ENCODE measurements at regions not wholly inside any gene's neighbourhood (a gene's known extent, or its start where the extent isn't known, plus 50 kb on each side); places are given as distances from the start of the nearest gene placed in this dataset.
A peak's percentile ranks its signal among the peaks of the same experiment; 100 is the strongest.
"Not testable (repeated sequence)": the region's sequence is repeated elsewhere in the genome, so short reads cannot be mapped to it uniquely, and the experiment has no call there.

- peaks cover 17 to 35% (median 23%) of the 10 kb centered on the region in 3 donors for H3K4me1 ChIP-seq (ENCODE audit: control insufficient read depth in 3 of 3, insufficient read depth in 3 of 3, low read length in 3 of 3)
- not testable (repeated sequence) for H3K9ac ChIP-seq (ENCODE audit: low read depth in 1 of 3, low read length in 3 of 3); H3K36me3 ChIP-seq (ENCODE audit: control insufficient read depth in 3 of 3, insufficient read depth in 3 of 3, low read length in 3 of 3); H3K9me3 ChIP-seq (ENCODE audit: control insufficient read depth in 3 of 3, low read length in 3 of 3); H3K27ac ChIP-seq (ENCODE audit: low read depth, low read length); H3K4me3 ChIP-seq (ENCODE audit: low read length in 3 of 3); H3K27me3 ChIP-seq (ENCODE audit: control insufficient read depth in 3 of 3, insufficient read depth in 3 of 3, low read length in 3 of 3)
Observed at GRCh38 chr10:114717881-114718280, 59.8 kb upstream of the ABLIM1 start.

GRCh38 chr10:114718374-114718773, 60.3 kb upstream of the ABLIM1 start:
- no peaks in the 10 kb centered on the region for H3K9me3 ChIP-seq (ENCODE audit: control insufficient read depth in 3 of 3, low read length in 3 of 3)
- no peak overlapping the region for H3K9ac ChIP-seq (ENCODE audit: low read depth in 1 of 3, low read length in 3 of 3)
- peaks cover 15 to 35% (median 23%) of the 10 kb centered on the region in 3 donors for H3K4me1 ChIP-seq (ENCODE audit: control insufficient read depth in 3 of 3, insufficient read depth in 3 of 3, low read length in 3 of 3)
- no peak overlapping the region for H3K27ac ChIP-seq (ENCODE audit: low read depth, low read length)
- no peaks in the 10 kb centered on the region for H3K36me3 ChIP-seq (ENCODE audit: control insufficient read depth in 3 of 3, insufficient read depth in 3 of 3, low read length in 3 of 3)
- H3K27me3 ChIP-seq (ENCODE audit: control insufficient read depth in 3 of 3, insufficient read depth in 3 of 3, low read length in 3 of 3): no peaks in the 10 kb centered on the region
- H3K4me3 ChIP-seq (ENCODE audit: low read length in 3 of 3): no peak overlapping the region

GRCh38 chr10:114719311-114719710, 61.2 kb upstream of the ABLIM1 start:
- Histone ChIP-seq H3K27ac (ENCODE audit: low read depth, low read length) (no peak overlapping the region), H3K4me1 (ENCODE audit: control insufficient read depth in 3 of 3, insufficient read depth in 3 of 3, low read length in 3 of 3) (peaks cover 15 to 29% (median 20%) of the 10 kb centered on the region in 3 donors), H3K27me3 (ENCODE audit: control insufficient read depth in 3 of 3, insufficient read depth in 3 of 3, low read length in 3 of 3) (no peaks in the 10 kb centered on the region), H3K36me3 (ENCODE audit: control insufficient read depth in 3 of 3, insufficient read depth in 3 of 3, low read length in 3 of 3) (no peaks in the 10 kb centered on the region), H3K9ac (ENCODE audit: low read depth in 1 of 3, low read length in 3 of 3) (no peak overlapping the region), H3K4me3 (ENCODE audit: low read length in 3 of 3) (no peak overlapping the region), H3K9me3 (ENCODE audit: control insufficient read depth in 3 of 3, low read length in 3 of 3) (no peaks in the 10 kb centered on the region)

- H3K27ac ChIP-seq (ENCODE audit: low read depth, low read length): peak overlapping the region; percentile 74
- not testable (repeated sequence) for H3K27me3 ChIP-seq (ENCODE audit: control insufficient read depth in 3 of 3, insufficient read depth in 3 of 3, low read length in 3 of 3); H3K4me3 ChIP-seq (ENCODE audit: low read length in 3 of 3); H3K9ac ChIP-seq (ENCODE audit: low read depth in 1 of 3, low read length in 3 of 3); H3K36me3 ChIP-seq (ENCODE audit: control insufficient read depth in 3 of 3, insufficient read depth in 3 of 3, low read length in 3 of 3); H3K9me3 ChIP-seq (ENCODE audit: control insufficient read depth in 3 of 3, low read length in 3 of 3)
- H3K4me1 ChIP-seq (ENCODE audit: control insufficient read depth in 3 of 3, insufficient read depth in 3 of 3, low read length in 3 of 3): peaks cover 15 to 24% (median 17%) of the 10 kb centered on the region in 3 donors
Observed at GRCh38 chr10:114720023-114720422, 61.9 kb upstream of the ABLIM1 start.

- Histone ChIP-seq H3K4me1 (ENCODE audit: control insufficient read depth in 3 of 3, insufficient read depth in 3 of 3, low read length in 3 of 3) (peaks cover 9 to 19% (median 11%) of the 10 kb centered on the region in 3 donors), H3K4me3 (ENCODE audit: low read length in 3 of 3) (no peak overlapping the region)
Observed at GRCh38 chr10:114720685-114721278, 62.7 kb upstream of the ABLIM1 start.

GRCh38 chr10:114722136-114722535, 64.1 kb upstream of the ABLIM1 start:
- not testable (repeated sequence) for H3K27ac ChIP-seq (ENCODE audit: low read depth, low read length)
- peaks cover 7 to 17% (median 9%) of the 10 kb centered on the region in 3 donors for H3K4me1 ChIP-seq (ENCODE audit: control insufficient read depth in 3 of 3, insufficient read depth in 3 of 3, low read length in 3 of 3)

More at GRCh38 chr10:114720685-114721278, 62.7 kb upstream of the ABLIM1 start:
- H3K27ac ChIP-seq (ENCODE audit: low read depth, low read length): peak overlapping the region; percentile 74
- peak overlapping the region in 1 of 3 donors; percentile 0 for H3K9ac ChIP-seq (ENCODE audit: low read depth in 1 of 3, low read length in 3 of 3)
- no peaks in the 10 kb centered on the region for H3K9me3 ChIP-seq (ENCODE audit: control insufficient read depth in 3 of 3, low read length in 3 of 3)
- no peaks in the 10 kb centered on the region for H3K27me3 ChIP-seq (ENCODE audit: control insufficient read depth in 3 of 3, insufficient read depth in 3 of 3, low read length in 3 of 3)
- no peaks in the 10 kb centered on the region for H3K36me3 ChIP-seq (ENCODE audit: control insufficient read depth in 3 of 3, insufficient read depth in 3 of 3, low read length in 3 of 3)

GRCh38 chr10:114723361-114723760, 65.3 kb upstream of the ABLIM1 start:
- Histone ChIP-seq H3K9ac (ENCODE audit: low read depth in 1 of 3, low read length in 3 of 3) (no peak overlapping the region), H3K27ac (ENCODE audit: low read depth, low read length) (no peak overlapping the region), H3K27me3 (ENCODE audit: control insufficient read depth in 3 of 3, insufficient read depth in 3 of 3, low read length in 3 of 3) (no peaks in the 10 kb centered on the region), H3K9me3 (ENCODE audit: control insufficient read depth in 3 of 3, low read length in 3 of 3) (no peaks in the 10 kb centered on the region), H3K4me1 (ENCODE audit: control insufficient read depth in 3 of 3, insufficient read depth in 3 of 3, low read length in 3 of 3) (peaks cover 7 to 17% (median 9%) of the 10 kb centered on the region in 3 donors), H3K4me3 (ENCODE audit: low read length in 3 of 3) (no peak overlapping the region), H3K36me3 (ENCODE audit: control insufficient read depth in 3 of 3, insufficient read depth in 3 of 3, low read length in 3 of 3) (no peaks in the 10 kb centered on the region)

More at GRCh38 chr10:114722136-114722535, 64.1 kb upstream of the ABLIM1 start:
- not testable (repeated sequence) for H3K9ac ChIP-seq (ENCODE audit: low read depth in 1 of 3, low read length in 3 of 3); H3K36me3 ChIP-seq (ENCODE audit: control insufficient read depth in 3 of 3, insufficient read depth in 3 of 3, low read length in 3 of 3); H3K27me3 ChIP-seq (ENCODE audit: control insufficient read depth in 3 of 3, insufficient read depth in 3 of 3, low read length in 3 of 3); H3K4me3 ChIP-seq (ENCODE audit: low read length in 3 of 3); H3K9me3 ChIP-seq (ENCODE audit: control insufficient read depth in 3 of 3, low read length in 3 of 3)

GRCh38 chr10:114723991-114724715, 66.1 kb upstream of the ABLIM1 start:
- Histone ChIP-seq H3K27me3 (ENCODE audit: control insufficient read depth in 3 of 3, insufficient read depth in 3 of 3, low read length in 3 of 3) (no peaks in the 10 kb centered on the region), H3K9me3 (ENCODE audit: control insufficient read depth in 3 of 3, low read length in 3 of 3) (no peaks in the 10 kb centered on the region), H3K36me3 (ENCODE audit: control insufficient read depth in 3 of 3, insufficient read depth in 3 of 3, low read length in 3 of 3) (no peaks in the 10 kb centered on the region), H3K4me3 (ENCODE audit: low read length in 3 of 3) (no peak overlapping the region), H3K27ac (ENCODE audit: low read depth, low read length) (no peak overlapping the region), H3K9ac (ENCODE audit: low read depth in 1 of 3, low read length in 3 of 3) (no peak overlapping the region), H3K4me1 (ENCODE audit: control insufficient read depth in 3 of 3, insufficient read depth in 3 of 3, low read length in 3 of 3) (peaks cover 7 to 17% (median 9%) of the 10 kb centered on the region in 3 donors)

GRCh38 chr10:114724716-114725106, 66.6 kb upstream of the ABLIM1 start:
- no peaks in the 10 kb centered on the region for H3K9me3 ChIP-seq (ENCODE audit: control insufficient read depth in 3 of 3, low read length in 3 of 3)
- no peaks in the 10 kb centered on the region for H3K27me3 ChIP-seq (ENCODE audit: control insufficient read depth in 3 of 3, insufficient read depth in 3 of 3, low read length in 3 of 3)
- no peaks in the 10 kb centered on the region for H3K36me3 ChIP-seq (ENCODE audit: control insufficient read depth in 3 of 3, insufficient read depth in 3 of 3, low read length in 3 of 3)
- no peak overlapping the region for H3K9ac ChIP-seq (ENCODE audit: low read depth in 1 of 3, low read length in 3 of 3)
- H3K4me1 ChIP-seq (ENCODE audit: control insufficient read depth in 3 of 3, insufficient read depth in 3 of 3, low read length in 3 of 3): peaks cover 7 to 13% (median 9%) of the 10 kb centered on the region in 3 donors
- no peak overlapping the region for H3K27ac ChIP-seq (ENCODE audit: low read depth, low read length)
- no peak overlapping the region for H3K4me3 ChIP-seq (ENCODE audit: low read length in 3 of 3)

GRCh38 chr10:114726820-114727271, 68.8 kb upstream of the ABLIM1 start:
- no peak overlapping the region for H3K4me3 ChIP-seq (ENCODE audit: low read length in 3 of 3)
- H3K27ac ChIP-seq (ENCODE audit: low read depth, low read length): no peak overlapping the region
- H3K27me3 ChIP-seq (ENCODE audit: control insufficient read depth in 3 of 3, insufficient read depth in 3 of 3, low read length in 3 of 3): no peaks in the 10 kb centered on the region
- H3K9me3 ChIP-seq (ENCODE audit: control insufficient read depth in 3 of 3, low read length in 3 of 3): no peaks in the 10 kb centered on the region
- H3K36me3 ChIP-seq (ENCODE audit: control insufficient read depth in 3 of 3, insufficient read depth in 3 of 3, low read length in 3 of 3): no peaks in the 10 kb centered on the region
- no peak overlapping the region for H3K9ac ChIP-seq (ENCODE audit: low read depth in 1 of 3, low read length in 3 of 3)
- peaks cover 0 to 3% (median 0%) of the 10 kb centered on the region in 3 donors for H3K4me1 ChIP-seq (ENCODE audit: control insufficient read depth in 3 of 3, insufficient read depth in 3 of 3, low read length in 3 of 3)

All from skeletal muscle tissue (tissue), 3 donors.